H1 (cell line): ENCODE measurements at regions not wholly inside any gene's neighbourhood (a gene's known extent, or its start where the extent isn't known, plus 50 kb on each side); places are given as distances from the start of the nearest gene placed in this dataset.

Source experiments
- CTCF ChIA-PET: fragments of 300-600 bp; sonication (Branson Sonifier 250); formaldehyde crosslinking; loops from one replicate; lab custom pipeline; 2021; ENCODE audit not compliant: partially characterized antibody; lab: Charles Lee
- POLR2A ChIA-PET: fragments of 300-600 bp; sonication (Branson Sonifier 250); formaldehyde crosslinking; loops from one replicate; lab custom pipeline; 2021; ENCODE audit warnings: inconsistent platforms; ENCODE audit not compliant: partially characterized antibody; lab: Charles Lee
- DNase-seq, 2 experiments: peaks; one replicate each; pipeline versions ENCODE4 v3.0.0 to v3.0.0-alpha.2; 2010 to 2022; ENCODE audit warnings: low spot score in 2 of 2, low read depth in 1 of 2, mixed read lengths in 1 of 2
- FAIRE-seq: peaks from 2 replicates; lab custom pipeline; 2011; peaks lifted over from hg19 to GRCh38; lab: Jason Lieb, UNC
- H2AFZ ChIP-seq: 2 replicates; pipeline ENCODE4 v1.8.1; 2012; ENCODE audit warnings: low read length, inconsistent platforms
- H2AK5ac ChIP-seq: 2 replicates; pipeline ENCODE4 v1.6.1; 2013; ENCODE audit warnings: low read depth, low read length
- H2BK120ac ChIP-seq: replicated peaks from 2 replicates; pipeline ENCODE3; 2013; ENCODE audit warnings: low read depth, low read length, inconsistent platforms
- H2BK12ac ChIP-seq: 2 replicates; pipeline ENCODE4 v1.6.1; 2013; ENCODE audit warnings: low read depth, low read length
- H2BK15ac ChIP-seq: 2 replicates; pipeline ENCODE4 v1.6.1; 2013; ENCODE audit warnings: low read length
- H2BK20ac ChIP-seq: 2 replicates; pipeline ENCODE4 v1.6.1; 2013; ENCODE audit warnings: low read length
- H2BK5ac ChIP-seq: 2 replicates; pipeline ENCODE4 v1.6.1; 2013; ENCODE audit warnings: low read depth, low read length
- H3K14ac ChIP-seq: 2 replicates; pipeline ENCODE4 v1.6.1; 2013; ENCODE audit warnings: inconsistent platforms; ENCODE audit not compliant: insufficient read length
- H3K18ac ChIP-seq: 2 replicates; pipeline ENCODE4 v1.6.1; 2013; ENCODE audit warnings: low read length; ENCODE audit errors: extremely low read depth
- H3K23ac ChIP-seq: 2 replicates; pipeline ENCODE4 v1.6.1; 2013; ENCODE audit warnings: inconsistent platforms; ENCODE audit not compliant: insufficient read length
- H3K23me2 ChIP-seq: 2 replicates; pipeline ENCODE4 v1.6.1; 2013; ENCODE audit warnings: low read depth, low read length
- H3K27ac ChIP-seq: 2 replicates; pipeline ENCODE4 v1.6.1; 2011; ENCODE audit warnings: low read depth, low read length, inconsistent platforms
- H3K27me3 ChIP-seq, 4 experiments: replicated peaks in 1 of 4; 1 replicate in 1 of 4; 2 replicates in 3 of 4; pipeline versions ENCODE4 v1.6.1 to v1.8.1; 2011 to 2013; ENCODE audit warnings: low read length in 3 of 4, mild to moderate bottlenecking in 3 of 4, inconsistent platforms in 2 of 4, mixed read lengths in 2 of 4, moderate library complexity in 1 of 4; ENCODE audit not compliant: control insufficient read depth in 3 of 4, insufficient read depth in 3 of 4; ENCODE audit errors: extremely low read depth in 1 of 4
- H3K36me3 ChIP-seq, 4 experiments: 2 replicates each; pipeline versions ENCODE4 v1.6.1 to v1.8.1; 2011 to 2013; ENCODE audit warnings: mild to moderate bottlenecking in 4 of 4, low read length in 3 of 4, moderate library complexity in 2 of 4, control low read depth in 1 of 4, inconsistent platforms in 1 of 4; ENCODE audit not compliant: insufficient read depth in 4 of 4, control insufficient read depth in 2 of 4
- H3K4ac ChIP-seq: replicated peaks from 2 replicates; pipeline ENCODE3; 2013; ENCODE audit warnings: low read length, low read depth, mixed read lengths, inconsistent platforms; ENCODE audit not compliant: insufficient read length
- H3K4me1 ChIP-seq, 4 experiments: replicated peaks in 1 of 4; 1 replicate in 1 of 4; 2 replicates in 3 of 4; pipeline versions ENCODE4 v1.6.1 to v1.8.1; 2011 to 2013; ENCODE audit warnings: low read length in 3 of 4, inconsistent platforms in 2 of 4, mixed read lengths in 1 of 4; ENCODE audit not compliant: insufficient read depth in 4 of 4, control insufficient read depth in 3 of 4
- H3K4me2 ChIP-seq, 2 experiments: 2 replicates each; pipeline versions ENCODE4 v1.6.1 to v1.8.1; 2011 to 2013; ENCODE audit warnings: low read depth in 2 of 2, low read length in 2 of 2, control low read depth in 1 of 2, inconsistent platforms in 1 of 2, mild to moderate bottlenecking in 1 of 2; ENCODE audit not compliant: insufficient read depth in 1 of 2
- H3K4me3 ChIP-seq, 4 experiments: fragments of 200-600, 300-600 bp in 1 of 4; sonication (generic), shearing (Covaris generic), sonication (Bioruptor Twin) in 1 of 4; 2 replicates each; pipeline versions ENCODE4 v1.5.1 to v1.8.1; 2011 to 2016; ENCODE audit warnings: low read length in 4 of 4, low read depth in 3 of 4, control low read depth in 2 of 4, inconsistent platforms in 2 of 4, mild to moderate bottlenecking in 2 of 4, mixed read lengths in 1 of 4, moderate library complexity in 1 of 4; ENCODE audit not compliant: insufficient read depth in 2 of 4; ENCODE audit errors: extremely low read depth in 1 of 4
- H3K56ac ChIP-seq: replicated peaks from 2 replicates; pipeline ENCODE3; 2013; ENCODE audit warnings: low read depth, mild to moderate bottlenecking, mixed read lengths, low read length, inconsistent platforms; ENCODE audit not compliant: insufficient read length
- H3K79me1 ChIP-seq: 2 replicates; pipeline ENCODE4 v1.6.1; 2013; ENCODE audit warnings: low read depth, low read length, control low read depth
- H3K79me2 ChIP-seq, 2 experiments: 2 replicates each; pipeline versions ENCODE4 v1.6.1 to v1.8.1; 2012 to 2013; ENCODE audit warnings: low read length in 2 of 2, mild to moderate bottlenecking in 2 of 2, inconsistent platforms in 1 of 2; ENCODE audit not compliant: insufficient read depth in 2 of 2, control insufficient read depth in 1 of 2
- H3K9ac ChIP-seq, 4 experiments: replicated peaks in 1 of 4; 1 replicate in 1 of 4; 2 replicates in 3 of 4; pipeline versions ENCODE4 v1.6.1 to v1.8.1; 2011 to 2013; ENCODE audit warnings: low read depth in 3 of 4, low read length in 3 of 4, control low read depth in 2 of 4, mild to moderate bottlenecking in 2 of 4, moderate library complexity in 2 of 4, inconsistent platforms in 1 of 4; ENCODE audit errors: extremely low read depth in 1 of 4
- H3K9me3 ChIP-seq, 2 experiments: 2 replicates each; pipeline versions ENCODE4 v1.6.1 to v1.8.1; 2012 to 2013; ENCODE audit warnings: mild to moderate bottlenecking in 2 of 2, moderate library complexity in 2 of 2, control low read depth in 1 of 2, inconsistent platforms in 1 of 2, low read depth in 1 of 2, low read length in 1 of 2, mixed read lengths in 1 of 2; ENCODE audit not compliant: insufficient read depth in 2 of 2
- H4K20me1 ChIP-seq, 2 experiments: replicated peaks in 1 of 2; 2 replicates each; pipeline versions ENCODE3 to v1.8.1; 2011 to 2013; ENCODE audit warnings: inconsistent platforms in 2 of 2, low read length in 2 of 2, mild to moderate bottlenecking in 1 of 2; ENCODE audit not compliant: insufficient read depth in 2 of 2, control insufficient read depth in 1 of 2
- H4K5ac ChIP-seq: 2 replicates; pipeline ENCODE4 v1.6.1; 2013; ENCODE audit warnings: low read length, low read depth, mixed read lengths, inconsistent platforms; ENCODE audit not compliant: insufficient read length
- H4K8ac ChIP-seq: 2 replicates; pipeline ENCODE4 v1.8.0; 2013; ENCODE audit warnings: mild to moderate bottlenecking, moderate library complexity, low read length, inconsistent platforms; ENCODE audit not compliant: insufficient read depth; ENCODE audit errors: extremely low read depth
- H4K91ac ChIP-seq: replicated peaks from 2 replicates; pipeline ENCODE3; 2013; ENCODE audit warnings: low read length, mixed read lengths, inconsistent platforms; ENCODE audit not compliant: insufficient read length
- BCL11A ChIP-seq, 2 experiments: IDR thresholded peaks; one replicate each; pipeline ENCODE4 v1.6.1; 2011; ENCODE audit warnings: low read depth in 2 of 2, low read length in 2 of 2, mild to moderate bottlenecking in 2 of 2
- CEBPB ChIP-seq: IDR thresholded peaks from 2 replicates; pipeline ENCODE4 v1.6.1; 2012; ENCODE audit warnings: low read depth, low read length
- GTF2F1 ChIP-seq: IDR thresholded peaks from 2 replicates; pipeline ENCODE4 v1.6.1; 2012; ENCODE audit warnings: low read depth, low read length, improper control_type of control experiment, borderline replicate concordance
- WGBS, 2 experiments: shearing (Covaris generic) in 1 of 2; methylation state at CpG; one replicate each; pipeline versions ENCODE4 v1.1.6 to v1.1.7; 2013 to 2015; ENCODE audit warnings: low lambda C conversion rate in 2 of 2, mixed read lengths in 2 of 2, inconsistent platforms in 1 of 2, low coverage in 1 of 2, missing lambda C conversion rate in 1 of 2; ENCODE audit not compliant: insufficient replicate concordance in 2 of 2, insufficient coverage in 1 of 2, insufficient read length in 1 of 2; ENCODE audit errors: extremely low coverage in 1 of 2, missing lambda C conversion rate in 1 of 2; 5-methylcytosine and 5-hydroxymethylcytosine counted together

DNA sequence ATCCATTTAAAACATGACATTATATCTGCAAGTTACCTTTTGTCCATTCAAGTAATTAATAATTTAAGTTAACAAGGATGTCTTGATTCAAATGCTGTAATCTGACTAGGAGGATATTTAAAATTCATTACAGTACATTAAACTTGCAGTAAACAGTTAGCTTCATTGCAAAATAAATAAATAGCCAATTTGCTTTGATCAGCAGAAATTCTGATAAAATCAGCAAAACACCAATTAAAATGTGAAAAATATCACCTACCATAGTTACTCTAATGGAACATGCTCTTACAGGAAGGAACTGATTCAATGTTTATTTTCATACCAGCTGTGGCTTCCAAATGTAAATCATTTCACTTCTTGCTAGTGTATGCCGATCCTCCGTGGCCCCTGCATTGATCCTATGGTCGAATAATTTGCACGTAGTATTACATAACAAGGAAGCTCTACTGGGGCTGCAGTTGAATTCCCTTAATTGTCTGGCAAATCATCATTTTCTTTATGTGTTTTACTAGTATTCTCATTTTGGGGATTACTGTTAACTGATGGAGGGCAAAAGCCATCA lies 150.7 kb downstream of the FOXB1 start:
- no peak overlapping the region for H4K8ac ChIP-seq
- no peak overlapping the region for H4K91ac ChIP-seq
- peak overlapping the region; percentile 28; the same call in 1 of the 2 replicates for H2AFZ ChIP-seq
- no peak overlapping the region for H2BK15ac ChIP-seq
- no peak for DNase-seq
- no peaks in the 10 kb centered on the region for H3K9me3 ChIP-seq
- no peaks in the 10 kb centered on the region for H3K27me3 ChIP-seq
- no peaks in the 10 kb centered on the region for H3K36me3 ChIP-seq
- TF ChIP-seq BCL11A (IDR thresholded peaks at IDR 0.05; ENCODE audit: low read depth in 2 of 2, low read length in 2 of 2) (no peak), CEBPB (no peak), GTF2F1 (no peak)
- H2BK20ac ChIP-seq, result no peak overlapping the region
- H3K4me3 ChIP-seq, result no peak overlapping the region
- 47% methylated on average over 4 of the region's 4 CpGs; no CpG with 5 or more reads in 1 of the 2 experiments for WGBS, 2 experiments
- no peak overlapping the region for H3K9ac ChIP-seq
- FAIRE-seq, result no peak
- H4K5ac ChIP-seq, result no peak overlapping the region
- H3K23me2 ChIP-seq, result no peaks in the 10 kb centered on the region
- H2BK120ac ChIP-seq, result no peak overlapping the region
- no peak overlapping the region for H3K14ac ChIP-seq
- H4K20me1 ChIP-seq, result no peaks in the 10 kb centered on the region
- H3K56ac ChIP-seq, result no peak overlapping the region
- POLR2A ChIA-PET, result interaction anchor here (0.7 kb wide), 2 partner anchors 48 to 136 kb away, joined by 4 read pairs; no protein-coding TSS in a partner anchor
- H3K27ac ChIP-seq, result no peak overlapping the region
- peak overlapping the region in 1 of 2 experiments; percentile 9; a peak in 1 of 4 replicates for H3K4me2 ChIP-seq
- H3K4me1 ChIP-seq, result peaks cover 0 to 7% (median 5%) of the 10 kb centered on the region in 4 experiments; a peak in 4 of 7 replicates
- CTCF ChIA-PET, result interaction anchor here (1.8 kb wide), 1 partner anchor 237 kb away, joined by 5 read pairs; no protein-coding TSS in a partner anchor
- H2AK5ac ChIP-seq, result no peak overlapping the region
- H3K4ac ChIP-seq, result no peak overlapping the region
- H3K79me2 ChIP-seq, result no peaks in the 10 kb centered on the region
- H3K79me1 ChIP-seq, result no peaks in the 10 kb centered on the region
- no peak overlapping the region for H3K23ac ChIP-seq
- no peak overlapping the region for H3K18ac ChIP-seq
- no peak overlapping the region for H2BK5ac ChIP-seq
- no peak overlapping the region for H2BK12ac ChIP-seq
